ENCODE measurements at regions not wholly inside any gene's neighbourhood (a gene's known extent, or its start where the extent isn't known, plus 50 kb on each side); places are given as distances from the start of the nearest gene placed in this dataset.
"Not testable (repeated sequence)": the region's sequence is repeated elsewhere in the genome, so short reads cannot be mapped to it uniquely, and the experiment has no call there.

DNA sequence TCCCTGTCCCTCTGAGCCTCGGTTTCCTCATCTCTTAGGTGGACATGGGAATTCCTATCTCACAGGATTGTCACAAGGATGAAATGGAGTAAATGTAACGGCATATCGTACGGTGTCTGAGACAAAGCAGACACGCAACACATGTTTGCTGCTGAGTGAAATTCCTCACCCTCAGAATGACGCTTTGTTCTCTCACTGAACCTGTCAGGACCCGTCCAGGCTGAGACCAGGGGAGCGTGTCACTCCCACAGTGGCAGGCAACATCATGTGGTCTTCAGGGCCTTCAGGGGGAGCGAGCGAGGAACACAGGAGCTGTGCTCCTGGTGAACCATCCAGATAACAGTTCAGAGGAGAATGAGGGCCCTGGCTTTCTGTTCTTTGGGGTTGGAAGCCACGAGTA, 74.2 kb downstream of the TOMM20 start:
- DNase-seq (ENCODE audit: low read depth, low spot score): no peak
- Histone ChIP-seq H3K27me3 (ENCODE audit: control insufficient read depth, insufficient read depth, low read length) (no peaks in the 10 kb centered on the region), H3K27ac (ENCODE audit: low read depth, low read length) (no peak overlapping the region), H3K9me3 (ENCODE audit: control insufficient read depth, insufficient read depth, low read length) (no peaks in the 10 kb centered on the region), H3K4me3 (ENCODE audit: low read depth, low read length) (no peak overlapping the region)
- ChIA-PET CTCF (interaction anchor here (1.0 kb wide), 1 partner anchor 555 kb away, joined by 3 read pairs; no protein-coding TSS in a partner anchor), POLR2A (interaction anchor here (0.6 to 0.9 kb wide), 2 partner anchors 62 to 92 kb away, joined by 3 to 5 read pairs; no protein-coding TSS in a partner anchor)
- TF ChIP-seq CTCF (IDR thresholded peaks at IDR 0.05; ENCODE audit: low read depth, low read length): no peak

DNA sequence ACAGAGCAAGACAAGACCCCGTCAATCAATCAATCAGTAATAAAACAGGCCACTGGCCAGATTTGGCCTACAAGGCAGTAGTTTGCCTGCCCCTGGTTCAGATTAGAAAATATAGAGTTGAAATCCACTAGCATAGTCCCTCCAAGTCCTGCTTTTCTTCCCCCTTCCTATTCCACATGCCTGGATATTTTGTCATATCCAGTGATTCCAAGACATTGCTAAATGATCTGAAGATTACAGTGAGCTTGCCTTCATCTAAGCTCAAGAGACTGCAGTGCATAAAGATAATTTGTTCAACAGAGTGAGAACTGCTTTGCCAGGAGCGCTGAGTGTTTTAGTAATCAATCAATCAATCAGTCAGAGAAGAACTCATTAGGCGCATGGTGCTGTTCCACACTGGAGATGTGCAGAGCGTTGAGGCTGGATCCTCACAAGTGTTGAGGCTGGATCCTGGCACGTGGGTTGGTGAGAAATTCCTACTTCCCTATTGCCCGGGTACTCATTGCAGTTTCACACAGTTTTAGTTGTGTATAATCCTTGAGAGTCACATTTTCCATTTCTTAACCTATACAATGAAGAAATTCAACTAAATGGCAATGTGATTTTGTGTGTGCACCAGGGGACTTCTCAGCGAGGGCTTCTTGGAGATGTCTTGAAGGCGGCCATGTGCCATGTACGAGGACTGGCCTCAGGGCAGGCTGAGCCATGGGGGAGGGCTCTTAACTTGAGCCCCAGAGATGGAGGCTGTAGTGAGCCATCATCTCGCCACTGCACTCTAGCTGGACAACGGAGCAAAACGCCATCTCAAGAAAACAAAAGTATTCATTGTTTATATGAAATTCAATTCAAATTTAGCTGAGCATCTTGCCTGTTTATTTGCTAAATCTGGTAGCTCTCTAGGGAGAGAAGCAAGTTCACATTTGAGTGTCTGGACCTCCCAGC, 76.3 kb downstream of the TOMM20 start:
- H3K4me3 ChIP-seq (ENCODE audit: low read depth, low read length): no peak overlapping the region
- POLR2A ChIA-PET: no interaction called here
- H3K9me3 ChIP-seq (ENCODE audit: control insufficient read depth, insufficient read depth, low read length): no peaks in the 10 kb centered on the region
- CTCF ChIA-PET: no interaction called here
- H3K27me3 ChIP-seq (ENCODE audit: control insufficient read depth, insufficient read depth, low read length): no peaks in the 10 kb centered on the region
- DNase-seq (ENCODE audit: low read depth, low spot score): no peak
- no peak overlapping the region for H3K27ac ChIP-seq (ENCODE audit: low read depth, low read length)
- TF ChIP-seq CTCF (IDR thresholded peaks at IDR 0.05; ENCODE audit: low read depth, low read length): no peak

GRCh38 chr1:235051521-235051920, 77.1 kb downstream of the TOMM20 start:
- TF ChIP-seq CTCF (IDR thresholded peaks at IDR 0.05; ENCODE audit: low read depth, low read length): no peak
- Histone ChIP-seq H3K27ac (ENCODE audit: low read depth, low read length) (no peak overlapping the region), H3K9me3 (ENCODE audit: control insufficient read depth, insufficient read depth, low read length) (no peaks in the 10 kb centered on the region), H3K4me3 (ENCODE audit: low read depth, low read length) (no peak overlapping the region), H3K27me3 (ENCODE audit: control insufficient read depth, insufficient read depth, low read length) (no peaks in the 10 kb centered on the region)
- CTCF ChIA-PET: interaction anchor here (1.2 kb wide), 1 partner anchor 552 kb away, joined by 4 read pairs; no protein-coding TSS in a partner anchor
- no peak for DNase-seq (ENCODE audit: low read depth, low spot score)
- POLR2A ChIA-PET: no interaction called here

GRCh38 chr1:235050911-235051360, 77.7 kb downstream of the TOMM20 start:
- H3K27ac ChIP-seq (ENCODE audit: low read depth, low read length): no peak overlapping the region

GRCh38 chr1:235049716-235050378, 78.8 kb downstream of the TOMM20 start:
- not testable (repeated sequence) for H3K4me3 ChIP-seq (ENCODE audit: low read depth, low read length); H3K9me3 ChIP-seq (ENCODE audit: control insufficient read depth, insufficient read depth, low read length); H3K27me3 ChIP-seq (ENCODE audit: control insufficient read depth, insufficient read depth, low read length); H3K27ac ChIP-seq (ENCODE audit: low read depth, low read length); DNase-seq (ENCODE audit: low read depth, low spot score)
- POLR2A ChIA-PET: interaction anchor here (0.6 kb wide), 1 partner anchor 15 kb away, joined by 3 read pairs; no protein-coding TSS in a partner anchor
- CTCF ChIA-PET: interaction anchor here (0.7 to 0.8 kb wide), 2 partner anchors 15 to 572 kb away, joined by 3 to 7 read pairs; no protein-coding TSS in a partner anchor

More at GRCh38 chr1:235050911-235051360, 77.7 kb downstream of the TOMM20 start:
- H3K27me3 ChIP-seq (ENCODE audit: control insufficient read depth, insufficient read depth, low read length): no peaks in the 10 kb centered on the region
- ChIA-PET POLR2A (no interaction called here), CTCF (interaction anchor here (0.8 to 1.2 kb wide), 2 partner anchors 551 to 573 kb away, joined by 4 to 7 read pairs; no protein-coding TSS in a partner anchor)
- H3K9me3 ChIP-seq (ENCODE audit: control insufficient read depth, insufficient read depth, low read length): no peaks in the 10 kb centered on the region
- DNase-seq (ENCODE audit: low read depth, low spot score): no peak
- TF ChIP-seq CTCF (IDR thresholded peaks at IDR 0.05; ENCODE audit: low read depth, low read length): no peak
- no peak overlapping the region for H3K4me3 ChIP-seq (ENCODE audit: low read depth, low read length)

Data from AG04450 (cell line).